Astrocyte (in vitro differentiated cells and primary cell): ENCODE measurements at regions not wholly inside any gene's neighbourhood (a gene's known extent, or its start where the extent isn't known, plus 50 kb on each side); places are given as distances from the start of the nearest gene placed in this dataset.

Experiments used
- EZH2 ChIP-seq: IDR thresholded peaks from 2 replicates; pipeline ENCODE4 v1.6.1; 2012; ENCODE audit warnings: mild to moderate bottlenecking, low read length, inconsistent platforms; ENCODE audit not compliant: insufficient read depth
- TF ChIP-seq, protein P1 (sequence below): IDR thresholded peaks from 2 replicates; pipeline ENCODE4 v1.5.1; 2011; ENCODE audit warnings: low read depth, mild to moderate bottlenecking, inconsistent platforms, low read length, moderate library complexity; ENCODE audit not compliant: insufficient read depth

DNA sequence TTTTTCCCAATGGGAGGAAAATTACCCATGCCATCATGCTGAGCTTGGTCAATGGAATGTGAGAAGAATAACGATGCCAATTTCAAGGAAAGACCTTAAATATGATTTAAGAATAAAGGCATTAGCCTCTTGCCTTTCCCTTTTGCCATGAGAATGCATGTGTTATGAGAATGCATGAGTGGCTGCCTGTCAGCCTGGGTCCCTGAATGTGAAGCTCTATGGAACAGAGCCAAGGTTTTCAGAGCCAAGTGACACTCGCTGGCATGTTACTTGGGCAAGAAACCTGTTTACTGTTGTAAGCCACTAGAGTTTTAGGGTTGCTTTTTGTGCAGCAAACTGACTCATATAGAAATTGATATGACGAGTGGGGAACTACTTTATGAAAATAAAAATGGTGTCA is 75.7 kb downstream of the JRKL start:
- TF ChIP-seq, protein P1, sequence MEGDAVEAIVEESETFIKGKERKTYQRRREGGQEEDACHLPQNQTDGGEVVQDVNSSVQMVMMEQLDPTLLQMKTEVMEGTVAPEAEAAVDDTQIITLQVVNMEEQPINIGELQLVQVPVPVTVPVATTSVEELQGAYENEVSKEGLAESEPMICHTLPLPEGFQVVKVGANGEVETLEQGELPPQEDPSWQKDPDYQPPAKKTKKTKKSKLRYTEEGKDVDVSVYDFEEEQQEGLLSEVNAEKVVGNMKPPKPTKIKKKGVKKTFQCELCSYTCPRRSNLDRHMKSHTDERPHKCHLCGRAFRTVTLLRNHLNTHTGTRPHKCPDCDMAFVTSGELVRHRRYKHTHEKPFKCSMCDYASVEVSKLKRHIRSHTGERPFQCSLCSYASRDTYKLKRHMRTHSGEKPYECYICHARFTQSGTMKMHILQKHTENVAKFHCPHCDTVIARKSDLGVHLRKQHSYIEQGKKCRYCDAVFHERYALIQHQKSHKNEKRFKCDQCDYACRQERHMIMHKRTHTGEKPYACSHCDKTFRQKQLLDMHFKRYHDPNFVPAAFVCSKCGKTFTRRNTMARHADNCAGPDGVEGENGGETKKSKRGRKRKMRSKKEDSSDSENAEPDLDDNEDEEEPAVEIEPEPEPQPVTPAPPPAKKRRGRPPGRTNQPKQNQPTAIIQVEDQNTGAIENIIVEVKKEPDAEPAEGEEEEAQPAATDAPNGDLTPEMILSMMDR = no peak
- TF ChIP-seq EZH2 = no peak
